ENCODE measurements at regions not wholly inside any gene's neighbourhood (a gene's known extent, or its start where the extent isn't known, plus 50 kb on each side); places are given as distances from the start of the nearest gene placed in this dataset.

DNA sequence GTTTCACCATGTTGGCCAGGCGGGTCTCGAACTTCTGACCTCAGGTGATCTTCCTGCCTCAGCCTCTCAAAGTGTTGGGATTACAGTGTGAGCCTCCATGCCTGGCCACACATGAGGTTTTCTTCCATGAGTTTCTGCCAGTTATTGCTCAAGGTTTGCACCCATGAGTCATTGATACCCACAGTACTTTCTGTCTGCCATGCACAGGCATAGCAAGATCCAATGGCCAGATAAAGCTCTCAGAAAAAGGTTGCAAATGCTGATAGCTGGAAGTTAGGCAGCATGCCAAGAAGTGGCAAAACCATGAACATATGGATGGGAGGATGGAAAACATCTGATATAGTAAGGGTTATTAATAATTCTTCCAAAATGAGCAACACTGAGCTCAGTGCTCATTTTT lies 298.7 kb upstream of the NRG3 start (continued):
- no peak for TF ChIP-seq CHD1 (IDR thresholded peaks at IDR 0.05; ENCODE audit: low read depth, low read length)
- no peak for TF ChIP-seq POLR2AphosphoS5 (IDR thresholded peaks at IDR 0.05; ENCODE audit: low read depth, low read length)
- TF ChIP-seq EZH2 (IDR thresholded peaks at IDR 0.05; ENCODE audit: low read depth, low read length, severe bottlenecking), result no peak
- TF ChIP-seq, protein P1, sequence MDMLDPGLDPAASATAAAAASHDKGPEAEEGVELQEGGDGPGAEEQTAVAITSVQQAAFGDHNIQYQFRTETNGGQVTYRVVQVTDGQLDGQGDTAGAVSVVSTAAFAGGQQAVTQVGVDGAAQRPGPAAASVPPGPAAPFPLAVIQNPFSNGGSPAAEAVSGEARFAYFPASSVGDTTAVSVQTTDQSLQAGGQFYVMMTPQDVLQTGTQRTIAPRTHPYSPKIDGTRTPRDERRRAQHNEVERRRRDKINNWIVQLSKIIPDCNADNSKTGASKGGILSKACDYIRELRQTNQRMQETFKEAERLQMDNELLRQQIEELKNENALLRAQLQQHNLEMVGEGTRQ (IDR thresholded peaks at IDR 0.05; ENCODE audit: low read length), result no peak
- TF ChIP-seq GABPA (IDR thresholded peaks at IDR 0.05; ENCODE audit: borderline replicate concordance, insufficient read depth, low read length), result no peak
- TF ChIP-seq HDAC6 (IDR thresholded peaks at IDR 0.05; ENCODE audit: low read depth, low read length), result no peak
- no peak for TF ChIP-seq BCL11A (IDR thresholded peaks at IDR 0.05; ENCODE audit: low read depth in 2 of 2, low read length in 2 of 2)
